Hematopoietic multipotent progenitor cell treated with erythropoietin and hydrocortisone succinate and interleukin-3 and kit ligand, for 17 days (in vitro differentiated cells): ENCODE measurements at regions not wholly inside any gene's neighbourhood (a gene's known extent, or its start where the extent isn't known, plus 50 kb on each side); places are given as distances from the start of the nearest gene placed in this dataset.
"Not testable (repeated sequence)": the region's sequence is repeated elsewhere in the genome, so short reads cannot be mapped to it uniquely, and the experiment has no call there.

Source experiments
- DNase-seq: peaks from one replicate; pipeline ENCODE4 v3.0.0-alpha.2; 2015; ENCODE audit warnings: low spot score

- DNase-seq, result no peak
Observed at GRCh38 chr2:118464546-118465265, 376.4 kb downstream of the INSIG2 start.

GRCh38 chr2:118464046-118464445, 375.8 kb downstream of the INSIG2 start:
- DNase-seq, result no peak

GRCh38 chr2:118460425-118460824, 372.2 kb downstream of the INSIG2 start:
- no peak for DNase-seq

GRCh38 chr2:118459426-118459825, 371.2 kb downstream of the INSIG2 start:
- no peak for DNase-seq

GRCh38 chr2:118457951-118458350, 369.7 kb downstream of the INSIG2 start:
- no peak for DNase-seq

GRCh38 chr2:118449401-118449800, 361.1 kb downstream of the INSIG2 start:
- no peak for DNase-seq

- no peak for DNase-seq
Observed at GRCh38 chr2:118443596-118443995, 355.3 kb downstream of the INSIG2 start.

- DNase-seq, result no peak
Observed at GRCh38 chr2:118442996-118443553, 354.8 kb downstream of the INSIG2 start.

- no peak for DNase-seq
Observed at GRCh38 chr2:118442046-118442445, 353.8 kb downstream of the INSIG2 start.

GRCh38 chr2:118440404-118441098, 352.3 kb downstream of the INSIG2 start:
- DNase-seq, result no peak

GRCh38 chr2:118437501-118437900, 349.2 kb downstream of the INSIG2 start:
- DNase-seq, result no peak

- DNase-seq, result no peak
Observed at GRCh38 chr2:118431997-118432396, 343.7 kb downstream of the INSIG2 start.

- DNase-seq, result no peak
Observed at GRCh38 chr2:118431586-118431985, 343.3 kb downstream of the INSIG2 start.

- no peak for DNase-seq
Observed at GRCh38 chr2:118431165-118431517, 342.9 kb downstream of the INSIG2 start.

GRCh38 chr2:118430510-118431164, 342.4 kb downstream of the INSIG2 start:
- no peak for DNase-seq

GRCh38 chr2:118425191-118425590, 336.9 kb downstream of the INSIG2 start:
- no peak for DNase-seq

- no peak for DNase-seq
Observed at GRCh38 chr2:118423776-118424175, 335.5 kb downstream of the INSIG2 start.

GRCh38 chr2:118421648-118422047, 333.4 kb downstream of the INSIG2 start:
- no peak for DNase-seq

- DNase-seq, result no peak
Observed at GRCh38 chr2:118417406-118418120, 329.3 kb downstream of the INSIG2 start.

GRCh38 chr2:118415186-118415585, 326.9 kb downstream of the INSIG2 start:
- DNase-seq, result not testable (repeated sequence)

- DNase-seq, result no peak
Observed at GRCh38 chr2:118403658-118404451, 315.6 kb downstream of the INSIG2 start.
